PC-9 (cell line): ENCODE measurements at regions not wholly inside any gene's neighbourhood (a gene's known extent, or its start where the extent isn't known, plus 50 kb on each side); places are given as distances from the start of the nearest gene placed in this dataset.

Experiments
- BruUV-seq: library from RNA; stranded (reverse); fragments of 400-500 nt; replicated peaks from 2 replicates; lab custom pipeline; 2021; lab: Mats Ljungman, UMichigan
- CTCF ChIA-PET: fragments of 300-600 bp; sonication (Branson Sonifier 250); formaldehyde crosslinking; loops from one replicate; lab custom pipeline; 2022; ENCODE audit warnings: antibody characterized with exemption; lab: Charles Lee
- POLR2A ChIA-PET: fragments of 300-600 bp; sonication (Branson Sonifier 250); formaldehyde crosslinking; loops from one replicate; lab custom pipeline; 2022; ENCODE audit warnings: antibody characterized with exemption; ENCODE audit not compliant: unreplicated experiment; lab: Charles Lee
- DNase-seq, 2 experiments: peaks; one replicate each; pipeline versions ENCODE4 v3.0.0 to v3.0.0-alpha.2; 2015 to 2022; ENCODE audit warnings: mixed read lengths in 1 of 2
- H2AFZ ChIP-seq: fragments of 200-600 bp; sonication (generic); 2 replicates; pipeline ENCODE4 v1.8.1; 2017; ENCODE audit warnings: antibody characterized with exemption
- H3F3A ChIP-seq: fragments of 200-600 bp; sonication (generic); 2 replicates; pipeline ENCODE4 v1.8.1; 2017; ENCODE audit warnings: antibody characterized with exemption, mild to moderate bottlenecking, low read depth; ENCODE audit not compliant: insufficient read depth
- H3K27ac ChIP-seq: fragments of 200-600 bp; sonication (generic); 2 replicates; pipeline ENCODE4 v1.6.1; 2016; ENCODE audit warnings: mixed run types
- H3K27me3 ChIP-seq: fragments of 200-600 bp; sonication (generic); 2 replicates; pipeline ENCODE4 v1.6.1; 2016; ENCODE audit warnings: low read depth, mixed run types; ENCODE audit not compliant: insufficient read depth
- H3K36me3 ChIP-seq: fragments of 200-600 bp; sonication (generic); 2 replicates; pipeline ENCODE4 v1.6.1; 2016; ENCODE audit warnings: low read depth, mixed run types
- H3K4me1 ChIP-seq: fragments of 200-600 bp; sonication (generic); replicated peaks from 2 replicates; pipeline ENCODE4 v1.6.1; 2016; ENCODE audit warnings: mixed run types; ENCODE audit not compliant: insufficient read depth
- H3K4me2 ChIP-seq: fragments of 200-600 bp; sonication (generic); 2 replicates; pipeline ENCODE4 v1.6.1; 2017; ENCODE audit warnings: mixed run types
- H3K4me3 ChIP-seq: fragments of 200-600 bp; sonication (generic); 2 replicates; pipeline ENCODE4 v1.6.1; 2016; ENCODE audit warnings: mixed run types
- H3K79me2 ChIP-seq: fragments of 200-600 bp; sonication (generic); 2 replicates; pipeline ENCODE4 v1.6.1; 2017; ENCODE audit warnings: low read depth, mixed run types
- H3K9me2 ChIP-seq: fragments of 200-600 bp; sonication (generic); 2 replicates; pipeline ENCODE4 v1.8.1; 2017; ENCODE audit warnings: mild to moderate bottlenecking; ENCODE audit not compliant: insufficient read depth
- H3K9me3 ChIP-seq: fragments of 200-600 bp; sonication (generic); 2 replicates; pipeline ENCODE4 v1.8.1; 2016; ENCODE audit warnings: low read depth; ENCODE audit not compliant: insufficient read depth
- H4K20me1 ChIP-seq: fragments of 200-600 bp; sonication (generic); 2 replicates; pipeline ENCODE4 v1.8.1; 2017; ENCODE audit not compliant: insufficient read depth
- CTCF ChIP-seq: fragments of 200-600 bp; sonication (generic); conservative IDR thresholded peaks from 2 replicates; pipeline ENCODE4 v1.6.1; 2017; ENCODE audit warnings: mixed run types, antibody characterized with exemption, mild to moderate bottlenecking, moderate library complexity
- EZH2 ChIP-seq: fragments of 200-600 bp; sonication (generic); IDR thresholded peaks from 2 replicates; pipeline ENCODE4 v1.8.0; 2017; ENCODE audit warnings: antibody characterized with exemption, low read depth
- intact Hi-C: fragments of 100-400 bp; cut with micrococcal nuclease; formaldehyde crosslinking; loops from one replicate; pipeline ENCODE4 v1.10.0; 2022; ENCODE audit not compliant: unreplicated experiment

GRCh38 chr7:69402696-69403095, 195.6 kb upstream of the AUTS2 start:
- intact Hi-C loops = no loop called here
- Histone ChIP-seq H3K79me2 (no peaks in the 10 kb centered on the region), H3K36me3 (no peaks in the 10 kb centered on the region), H3K27me3 (no peaks in the 10 kb centered on the region), H2AFZ (no peak overlapping the region), H3K9me2 (no peaks in the 10 kb centered on the region), H3K9me3 (no peaks in the 10 kb centered on the region), H3K4me2 (no peak overlapping the region), H3K27ac (no peak overlapping the region), H3F3A (no peaks in the 10 kb centered on the region), H3K4me1 (no peaks in the 10 kb centered on the region), H4K20me1 (no peaks in the 10 kb centered on the region), H3K4me3 (no peak overlapping the region)
- DNase-seq = no peak
- TF ChIP-seq CTCF (no peak), EZH2 (no peak)
- BruUV-seq = no TSS peak
- CTCF ChIA-PET = no interaction called here
- POLR2A ChIA-PET = no interaction called here

GRCh38 chr7:69403169-69403568, 195.1 kb upstream of the AUTS2 start:
- no TSS peak for BruUV-seq
- Histone ChIP-seq H3K36me3 (no peaks in the 10 kb centered on the region), H3K79me2 (no peaks in the 10 kb centered on the region), H2AFZ (no peak overlapping the region), H4K20me1 (no peaks in the 10 kb centered on the region), H3K9me3 (no peaks in the 10 kb centered on the region), H3K4me2 (no peak overlapping the region), H3K4me3 (no peak overlapping the region), H3F3A (no peaks in the 10 kb centered on the region), H3K27me3 (no peaks in the 10 kb centered on the region), H3K9me2 (no peaks in the 10 kb centered on the region), H3K4me1 (no peaks in the 10 kb centered on the region), H3K27ac (no peak overlapping the region)
- DNase-seq = no peak
- intact Hi-C loops = no loop called here
- POLR2A ChIA-PET = no interaction called here
- CTCF ChIA-PET = no interaction called here
- TF ChIP-seq EZH2 = no peak
- TF ChIP-seq CTCF = peak; percentile 23; the same call in 1 of the 2 replicates

GRCh38 chr7:69411018-69411417, 187.3 kb upstream of the AUTS2 start:
- Histone ChIP-seq H3K4me1 (peaks cover 11% of the 10 kb centered on the region; the same call in 1 of the 2 replicates), H3K27ac (no peak overlapping the region), H3K9me3 (no peaks in the 10 kb centered on the region; the same call in 1 of the 2 replicates), H2AFZ (no peak overlapping the region), H3K4me2 (no peak overlapping the region), H3K9me2 (no peaks in the 10 kb centered on the region), H4K20me1 (no peaks in the 10 kb centered on the region), H3K27me3 (no peaks in the 10 kb centered on the region), H3K36me3 (no peaks in the 10 kb centered on the region), H3K79me2 (no peaks in the 10 kb centered on the region), H3K4me3 (no peak overlapping the region), H3F3A (no peaks in the 10 kb centered on the region)
- POLR2A ChIA-PET = no interaction called here
- no peak for TF ChIP-seq EZH2
- no peak for TF ChIP-seq CTCF
- no peak for DNase-seq
- CTCF ChIA-PET = no interaction called here
- intact Hi-C loops = no loop called here
- no TSS peak for BruUV-seq
